Endothelial cell of umbilical vein (primary cell): ENCODE measurements at regions not wholly inside any gene's neighbourhood (a gene's known extent, or its start where the extent isn't known, plus 50 kb on each side); places are given as distances from the start of the nearest gene placed in this dataset.

Experiments
- BruUV-seq: library from RNA; stranded (reverse); fragments of 400-500 nt; replicated peaks from 2 replicates; lab custom pipeline; 2021; lab: Mats Ljungman, UMichigan
- CTCF ChIA-PET: fragments of 300-600, 350-600 bp; sonication (Branson Sonifier 250); formaldehyde crosslinking; loops from one replicate; lab custom pipeline; 2021; ENCODE audit warnings: antibody characterized with exemption, inconsistent platforms; lab: Charles Lee
- POLR2A ChIA-PET: fragments of 300-600, 350-600 bp; sonication (Branson Sonifier 250); formaldehyde crosslinking; loops from one replicate; lab custom pipeline; 2021; ENCODE audit warnings: antibody characterized with exemption, inconsistent platforms; lab: Charles Lee
- DNase-seq: peaks from one replicate; pipeline ENCODE4 v3.0.0-alpha.2; 2011; ENCODE audit warnings: low read depth, low spot score
- FAIRE-seq: peaks from 2 replicates; lab custom pipeline; 2011; peaks lifted over from hg19 to GRCh38; lab: Jason Lieb, UNC
- H2AFZ ChIP-seq: 2 replicates; pipeline ENCODE4 v1.6.0; 2012; ENCODE audit warnings: low read depth, low read length, control low read depth, inconsistent platforms
- H3K27ac ChIP-seq: 2 replicates; pipeline ENCODE4 v1.5.1; 2011; ENCODE audit warnings: low read depth, mild to moderate bottlenecking, control low read depth, low read length, moderate library complexity; ENCODE audit not compliant: insufficient read depth
- H3K27me3 ChIP-seq, 2 experiments: 2 replicates each; pipeline versions ENCODE4 v1.6.0 to v1.6.1; 2011; ENCODE audit warnings: low read length in 2 of 2, mixed read lengths in 1 of 2; ENCODE audit not compliant: control insufficient read depth in 2 of 2, insufficient read depth in 2 of 2
- H3K36me3 ChIP-seq, 2 experiments: 2 replicates in 1 of 2; 3 replicates in 1 of 2; pipeline ENCODE4 v1.5.1; 2011; ENCODE audit warnings: low read length in 2 of 2, mild to moderate bottlenecking in 1 of 2, moderate library complexity in 1 of 2; ENCODE audit not compliant: control insufficient read depth in 2 of 2, insufficient read depth in 2 of 2; ENCODE audit errors: extremely low read depth in 1 of 2
- H3K4me1 ChIP-seq: 3 replicates; pipeline ENCODE4 v1.5.1; 2011; ENCODE audit warnings: mild to moderate bottlenecking, low read length; ENCODE audit not compliant: control insufficient read depth, insufficient read depth; ENCODE audit errors: extremely low read depth
- H3K4me2 ChIP-seq: 2 replicates; pipeline ENCODE4 v1.6.1; 2011; ENCODE audit warnings: low read length, control low read depth, mixed read lengths; ENCODE audit not compliant: insufficient read depth
- H3K4me3 ChIP-seq, 3 experiments: fragments of 200-600 bp in 1 of 3; sonication (generic), shearing (Covaris generic) in 1 of 3; replicated peaks in 1 of 3; 2 replicates each; pipeline ENCODE4 v1.5.1; 2011 to 2016; ENCODE audit warnings: control low read depth in 3 of 3, low read length in 3 of 3, mild to moderate bottlenecking in 2 of 3, inconsistent platforms in 1 of 3, low read depth in 1 of 3, moderate library complexity in 1 of 3; ENCODE audit not compliant: insufficient read depth in 1 of 3
- H3K79me2 ChIP-seq: 2 replicates; pipeline ENCODE4 v1.6.0; 2012; ENCODE audit warnings: low read length, inconsistent platforms; ENCODE audit not compliant: control insufficient read depth, insufficient read depth
- H3K9ac ChIP-seq: replicated peaks from 2 replicates; pipeline ENCODE3; 2011; ENCODE audit warnings: low read length, control low read depth; ENCODE audit not compliant: insufficient read depth; ENCODE audit errors: extremely low read depth
- H3K9me1 ChIP-seq: replicated peaks from 3 replicates; pipeline ENCODE4 v1.6.0; 2011; ENCODE audit warnings: mild to moderate bottlenecking, low read length; ENCODE audit not compliant: control insufficient read depth, insufficient read depth; ENCODE audit errors: extremely low read depth
- H3K9me3 ChIP-seq: replicated peaks from 2 replicates; pipeline ENCODE4 v1.5.1; 2012; ENCODE audit warnings: low read length, inconsistent platforms; ENCODE audit not compliant: control insufficient read depth, insufficient read depth
- H4K20me1 ChIP-seq: replicated peaks from 2 replicates; pipeline ENCODE3; 2011; ENCODE audit warnings: mild to moderate bottlenecking, low read length; ENCODE audit not compliant: control insufficient read depth, insufficient read depth; ENCODE audit errors: extremely low read depth
- EZH2 ChIP-seq: IDR thresholded peaks from 2 replicates; pipeline ENCODE4 v1.6.1; 2012; ENCODE audit warnings: borderline replicate concordance, low read depth, mild to moderate bottlenecking, moderate library complexity, low read length, inconsistent platforms; ENCODE audit not compliant: severe bottlenecking
- FOS ChIP-seq: IDR thresholded peaks from 2 replicates; pipeline ENCODE4 v1.6.1; 2011; ENCODE audit warnings: mild to moderate bottlenecking, low read length, moderate library complexity, borderline replicate concordance; ENCODE audit not compliant: insufficient read depth
- GATA2 ChIP-seq: IDR thresholded peaks from 2 replicates; pipeline ENCODE4 v1.7.0; 2011; ENCODE audit warnings: low read depth, mild to moderate bottlenecking, moderate library complexity, mixed read lengths, low read length; ENCODE audit not compliant: insufficient read length, insufficient read depth
- JUN ChIP-seq: IDR thresholded peaks from 2 replicates; pipeline ENCODE4 v1.6.1; 2011; ENCODE audit warnings: borderline replicate concordance, low read depth; ENCODE audit not compliant: insufficient read length, insufficient read depth
- MYC ChIP-seq: IDR thresholded peaks from one replicate; pipeline ENCODE4 v1.6.1; 2011; ENCODE audit warnings: mild to moderate bottlenecking, low read depth, low read length
- POLR2A ChIP-seq: IDR thresholded peaks from 2 replicates; pipeline ENCODE4 v1.6.1; 2012; ENCODE audit warnings: low read depth, mild to moderate bottlenecking, control low read depth, low read length
- POLR2AphosphoS5 ChIP-seq: IDR thresholded peaks from 2 replicates; pipeline ENCODE4 v1.6.1; 2012; ENCODE audit warnings: low read depth, mild to moderate bottlenecking, control low read depth, low read length, moderate library complexity; ENCODE audit not compliant: insufficient read depth
- dilution Hi-C: fragments of 300-500 bp; cut with MboI; formaldehyde crosslinking; loops from one replicate; pipeline ENCODE4 v1.15.0; 2019; ENCODE audit warnings: low sequenced_read_pairs; ENCODE audit not compliant: extremely low pct_ligation_motif_present
- intact Hi-C: fragments of 100-400 bp; cut with micrococcal nuclease; formaldehyde crosslinking; loops from one replicate; pipeline ENCODE4 v1.10.0; 2022
- TF ChIP-seq, protein P1 (sequence below): IDR thresholded peaks from 2 replicates; pipeline ENCODE4 v1.6.1; 2011; ENCODE audit not compliant: insufficient read depth, insufficient read length
- TF ChIP-seq, protein P2 (sequence below), 2 donors: IDR thresholded peaks; 1 replicate in 1 of 2; 2 replicates in 1 of 2; pipeline ENCODE4 v1.5.1; 2011; ENCODE audit warnings: low read length in 2 of 2, mild to moderate bottlenecking in 2 of 2, moderate library complexity in 2 of 2, control low read depth in 1 of 2, inconsistent platforms in 1 of 2, low read depth in 1 of 2; ENCODE audit not compliant: insufficient read depth in 1 of 2; ENCODE audit errors: extremely low read depth in 1 of 2

DNA sequence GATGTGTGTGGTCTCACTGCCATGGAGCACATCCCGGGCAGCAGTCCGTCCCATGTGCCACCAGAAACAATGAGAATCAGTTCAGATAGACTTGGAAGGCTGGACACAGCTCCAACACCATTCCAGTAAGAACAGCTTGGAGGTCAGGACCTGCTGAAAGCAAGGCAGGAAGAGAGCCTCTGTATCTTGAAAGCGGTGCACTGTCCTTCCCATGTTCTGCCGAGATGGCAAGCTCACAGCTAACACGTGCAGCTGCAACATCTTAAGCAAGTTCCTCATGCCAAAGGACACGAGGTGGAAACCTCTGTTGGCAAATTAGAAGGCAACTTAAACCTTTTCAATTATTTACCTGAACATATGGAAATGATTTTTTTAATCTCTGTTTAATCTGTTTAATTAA lies 175.4 kb downstream of the DLEU7 start:
- H3K9ac ChIP-seq: no peak overlapping the region
- H2AFZ ChIP-seq: no peak overlapping the region
- no peak for DNase-seq
- ChIA-PET POLR2A (no interaction called here), CTCF (no interaction called here)
- TF ChIP-seq JUN (no peak), POLR2A (no peak), MYC (no peak), FOS (no peak), EZH2 (no peak), POLR2AphosphoS5 (no peak), GATA2 (no peak)
- TF ChIP-seq, protein P1, sequence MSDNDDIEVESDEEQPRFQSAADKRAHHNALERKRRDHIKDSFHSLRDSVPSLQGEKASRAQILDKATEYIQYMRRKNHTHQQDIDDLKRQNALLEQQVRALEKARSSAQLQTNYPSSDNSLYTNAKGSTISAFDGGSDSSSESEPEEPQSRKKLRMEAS: no peak
- TF ChIP-seq, protein P2, sequence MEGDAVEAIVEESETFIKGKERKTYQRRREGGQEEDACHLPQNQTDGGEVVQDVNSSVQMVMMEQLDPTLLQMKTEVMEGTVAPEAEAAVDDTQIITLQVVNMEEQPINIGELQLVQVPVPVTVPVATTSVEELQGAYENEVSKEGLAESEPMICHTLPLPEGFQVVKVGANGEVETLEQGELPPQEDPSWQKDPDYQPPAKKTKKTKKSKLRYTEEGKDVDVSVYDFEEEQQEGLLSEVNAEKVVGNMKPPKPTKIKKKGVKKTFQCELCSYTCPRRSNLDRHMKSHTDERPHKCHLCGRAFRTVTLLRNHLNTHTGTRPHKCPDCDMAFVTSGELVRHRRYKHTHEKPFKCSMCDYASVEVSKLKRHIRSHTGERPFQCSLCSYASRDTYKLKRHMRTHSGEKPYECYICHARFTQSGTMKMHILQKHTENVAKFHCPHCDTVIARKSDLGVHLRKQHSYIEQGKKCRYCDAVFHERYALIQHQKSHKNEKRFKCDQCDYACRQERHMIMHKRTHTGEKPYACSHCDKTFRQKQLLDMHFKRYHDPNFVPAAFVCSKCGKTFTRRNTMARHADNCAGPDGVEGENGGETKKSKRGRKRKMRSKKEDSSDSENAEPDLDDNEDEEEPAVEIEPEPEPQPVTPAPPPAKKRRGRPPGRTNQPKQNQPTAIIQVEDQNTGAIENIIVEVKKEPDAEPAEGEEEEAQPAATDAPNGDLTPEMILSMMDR (IDR thresholded peaks at IDR 0.05; ENCODE audit: extremely low read depth in 1 of 2, insufficient read depth in 1 of 2, low read depth in 1 of 2, low read length in 2 of 2): no peak
- no peaks in the 10 kb centered on the region for H3K9me3 ChIP-seq
- peaks cover 8% of the 10 kb centered on the region for H3K4me1 ChIP-seq
- no peaks in the 10 kb centered on the region for H3K36me3 ChIP-seq
- H3K4me3 ChIP-seq: no peak overlapping the region
- FAIRE-seq: no peak
- no TSS peak for BruUV-seq
- H3K9me1 ChIP-seq: no peaks in the 10 kb centered on the region
- intact Hi-C loops (no loop called here), dilution Hi-C loops (no loop called here)
- no peaks in the 10 kb centered on the region for H3K27me3 ChIP-seq
- no peaks in the 10 kb centered on the region for H4K20me1 ChIP-seq
- H3K79me2 ChIP-seq: no peaks in the 10 kb centered on the region
- no peak overlapping the region for H3K4me2 ChIP-seq
- H3K27ac ChIP-seq: no peak overlapping the region
